ENCODE measurements at regions not wholly inside any gene's neighbourhood (a gene's known extent, or its start where the extent isn't known, plus 50 kb on each side); places are given as distances from the start of the nearest gene placed in this dataset.

DNA sequence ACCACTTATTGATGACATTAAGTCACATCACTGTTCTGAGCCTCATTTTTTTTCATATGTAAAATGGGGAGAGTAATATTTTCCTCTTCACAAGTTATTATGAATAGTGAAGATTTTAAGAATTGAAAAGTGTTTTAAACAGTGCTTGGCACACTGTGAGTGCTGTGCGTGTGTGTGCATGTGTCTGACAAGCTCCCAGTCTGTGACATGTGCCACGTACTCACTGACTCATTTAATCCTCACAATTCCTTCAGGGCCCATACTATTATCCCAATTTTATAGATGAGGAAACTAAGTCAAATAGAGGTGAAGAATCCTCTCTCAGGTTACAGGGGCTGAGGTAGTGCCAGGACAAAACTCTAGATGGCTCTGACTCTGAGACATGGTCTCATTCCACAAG lies 114.1 kb upstream of the NWD2 start:
- TF ChIP-seq CTCF (conservative IDR thresholded peaks at IDR 0.05) (no peak), EZH2 (IDR thresholded peaks at IDR 0.05; ENCODE audit: low read depth) (no peak)

All from PC-9 (cell line).